ENCODE measurements at regions not wholly inside any gene's neighbourhood (a gene's known extent, or its start where the extent isn't known, plus 50 kb on each side); places are given as distances from the start of the nearest gene placed in this dataset.

- TF ChIP-seq CTCF (IDR thresholded peaks at IDR 0.05; ENCODE audit: insufficient read depth, low read length, missing control alignments) = no peak
- POLR2A ChIA-PET = no interaction called here
- CTCF ChIA-PET = no interaction called here
- no peak for DNase-seq (ENCODE audit: low read depth, low spot score)
- H3K4me3 ChIP-seq (ENCODE audit: low read depth, low read length) = no peak overlapping the region
These were observed 141.6 kb downstream of the RTP5 start for GRCh38 chr2:242011167-242011513.

- DNase-seq (ENCODE audit: low read depth, low spot score) = no peak
- no peak overlapping the region for H3K4me3 ChIP-seq (ENCODE audit: low read depth, low read length)
- CTCF ChIA-PET = no interaction called here
- no peak for TF ChIP-seq CTCF (IDR thresholded peaks at IDR 0.05; ENCODE audit: insufficient read depth, low read length, missing control alignments)
- POLR2A ChIA-PET = no interaction called here
These were observed 142.0 kb downstream of the RTP5 start for GRCh38 chr2:242011516-242011915.

GRCh38 chr2:242011991-242012764, 142.6 kb downstream of the RTP5 start:
- no peak for DNase-seq (ENCODE audit: low read depth, low spot score)
- H3K4me3 ChIP-seq (ENCODE audit: low read depth, low read length) = no peak overlapping the region
- ChIA-PET CTCF (no interaction called here), POLR2A (no interaction called here)
- TF ChIP-seq CTCF (IDR thresholded peaks at IDR 0.05; ENCODE audit: insufficient read depth, low read length, missing control alignments) = no peak

- POLR2A ChIA-PET = no interaction called here
- no peak for DNase-seq (ENCODE audit: low read depth, low spot score)
- no peak overlapping the region for H3K4me3 ChIP-seq (ENCODE audit: low read depth, low read length)
- CTCF ChIA-PET = no interaction called here
- no peak for TF ChIP-seq CTCF (IDR thresholded peaks at IDR 0.05; ENCODE audit: insufficient read depth, low read length, missing control alignments)
These were observed 143.6 kb downstream of the RTP5 start for GRCh38 chr2:242012956-242013764.

- CTCF ChIA-PET = no interaction called here
- no peak for DNase-seq (ENCODE audit: low read depth, low spot score)
- H3K4me3 ChIP-seq (ENCODE audit: low read depth, low read length) = no peak overlapping the region
- no peak for TF ChIP-seq CTCF (IDR thresholded peaks at IDR 0.05; ENCODE audit: insufficient read depth, low read length, missing control alignments)
- POLR2A ChIA-PET = no interaction called here
These were observed 144.2 kb downstream of the RTP5 start for GRCh38 chr2:242013771-242014170.
